Stimulated activated naive CD8-positive, alpha-beta T cell treated with anti-CD3 and anti-CD28 coated beads, Interleukin-15, Interleukin-2, amounts not matched to agents 100 ng/mL and 50 ng/mL, for 24 hours (primary cell): ENCODE measurements at regions not wholly inside any gene's neighbourhood (a gene's known extent, or its start where the extent isn't known, plus 50 kb on each side); places are given as distances from the start of the nearest gene placed in this dataset.

Experiments
- H3K27ac Mint-ChIP-seq: one replicate; pipeline ENCODE4 v1.8.0; 2021; ENCODE audit warnings: mild to moderate bottlenecking, mixed read lengths
- H3K27me3 Mint-ChIP-seq: one replicate; pipeline ENCODE4 v1.8.0; 2021; ENCODE audit warnings: mixed read lengths
- H3K36me3 Mint-ChIP-seq: one replicate; pipeline ENCODE4 v1.8.0; 2021; ENCODE audit warnings: low read depth, mixed read lengths
- H3K4me1 Mint-ChIP-seq: one replicate; pipeline ENCODE4 v1.8.0; 2021; ENCODE audit warnings: low read depth, mixed read lengths
- H3K4me3 Mint-ChIP-seq: one replicate; pipeline ENCODE4 v1.8.0; 2021; ENCODE audit warnings: mild to moderate bottlenecking, mixed read lengths
- H3K9me3 Mint-ChIP-seq: one replicate; pipeline ENCODE4 v1.8.0; 2021; ENCODE audit warnings: mixed read lengths

DNA sequence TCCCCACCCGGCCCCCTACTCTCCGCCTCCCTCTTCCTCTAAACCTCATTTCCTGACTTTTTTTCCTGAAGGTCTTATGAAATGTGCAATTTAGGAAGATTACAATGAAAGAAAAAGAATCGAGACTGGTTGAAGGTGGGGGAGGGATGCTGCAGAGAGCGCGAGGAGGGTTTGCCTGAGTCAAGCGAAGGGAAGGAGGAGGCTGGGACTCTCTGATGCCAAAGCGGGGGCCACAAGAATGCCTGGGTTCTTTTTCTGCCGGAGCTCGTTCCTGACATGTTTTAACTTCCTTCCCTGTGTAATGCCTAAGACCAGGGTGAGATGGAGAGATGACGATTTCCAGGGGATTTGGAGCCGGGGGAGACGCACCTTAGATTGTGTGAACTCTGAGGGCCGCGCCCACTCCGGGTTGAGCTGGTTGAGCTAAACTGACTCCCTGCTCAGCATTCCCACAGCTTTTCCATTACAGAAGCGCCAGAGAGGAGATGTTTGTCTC, 270.5 kb upstream of the SORL1-AS1 start:
- H3K4me1 Mint-ChIP-seq, result peaks cover 3% of the 10 kb centered on the region
- H3K27me3 Mint-ChIP-seq, result peaks cover 29% of the 10 kb centered on the region
- H3K36me3 Mint-ChIP-seq, result no peaks in the 10 kb centered on the region
- H3K9me3 Mint-ChIP-seq, result no peaks in the 10 kb centered on the region
- no peak overlapping the region for H3K27ac Mint-ChIP-seq
- H3K4me3 Mint-ChIP-seq, result no peak overlapping the region

- Mint-ChIP-seq H3K4me3 (no peak overlapping the region), H3K4me1 (peaks cover 3% of the 10 kb centered on the region), H3K27me3 (peaks cover 29% of the 10 kb centered on the region), H3K36me3 (no peaks in the 10 kb centered on the region), H3K9me3 (no peaks in the 10 kb centered on the region), H3K27ac (no peak overlapping the region)
Measured at GRCh38 chr11:121722431-121723245, 269.9 kb upstream of the SORL1-AS1 start.

DNA sequence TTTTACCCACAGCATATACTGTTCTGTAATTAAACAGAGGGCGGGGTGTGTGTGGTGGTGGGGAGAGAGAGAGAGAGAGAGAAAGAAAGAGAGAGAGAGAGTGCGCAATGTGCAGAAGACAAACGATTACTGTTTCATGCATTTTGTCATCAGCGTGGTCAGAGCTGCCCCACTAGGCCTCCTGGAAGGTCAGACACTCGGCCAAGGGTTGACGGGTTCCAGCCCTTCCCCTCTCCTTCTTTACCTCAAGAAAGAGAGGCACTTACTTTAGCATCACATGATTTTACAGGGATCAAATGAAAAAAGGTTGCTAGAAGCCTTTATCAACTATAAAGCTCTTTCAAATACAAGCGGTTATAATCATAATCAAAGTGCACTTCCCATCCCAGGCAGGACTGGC, 269.2 kb upstream of the SORL1-AS1 start:
- no peak overlapping the region for H3K4me3 Mint-ChIP-seq
- H3K27me3 Mint-ChIP-seq, result peaks cover 27% of the 10 kb centered on the region

DNA sequence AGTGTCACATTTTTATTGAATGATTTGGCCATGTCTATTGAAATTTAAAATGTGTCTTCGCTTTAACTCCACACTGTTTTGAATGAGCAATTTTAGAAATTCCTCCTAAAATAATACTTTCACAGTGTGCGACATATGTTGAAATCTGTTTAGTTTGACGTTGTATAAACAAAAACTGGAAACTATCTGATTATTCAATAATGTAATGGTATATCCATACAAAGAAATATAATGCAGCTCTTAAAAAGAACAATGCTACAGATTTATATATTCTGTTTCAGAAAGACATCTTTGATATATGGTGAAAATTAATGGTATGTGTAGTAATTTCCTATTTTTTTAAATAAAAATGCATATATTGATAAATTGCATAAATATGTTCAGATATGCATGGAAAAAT, 268.7 kb upstream of the SORL1-AS1 start:
- peaks cover 3% of the 10 kb centered on the region for H3K4me1 Mint-ChIP-seq
- H3K27ac Mint-ChIP-seq, result no peak overlapping the region

More for the DNA sequence above, 269.2 kb upstream of the SORL1-AS1 start:
- H3K27ac Mint-ChIP-seq, result no peak overlapping the region
- H3K9me3 Mint-ChIP-seq, result no peaks in the 10 kb centered on the region
- H3K36me3 Mint-ChIP-seq, result no peaks in the 10 kb centered on the region
- H3K4me1 Mint-ChIP-seq, result peaks cover 3% of the 10 kb centered on the region

GRCh38 chr11:121717296-121717695, 264.5 kb upstream of the SORL1-AS1 start:
- no peak overlapping the region for H3K4me3 Mint-ChIP-seq
- H3K27ac Mint-ChIP-seq, result no peak overlapping the region
- H3K27me3 Mint-ChIP-seq, result peaks cover 15% of the 10 kb centered on the region
- H3K4me1 Mint-ChIP-seq, result peaks cover under 1% of the 10 kb centered on the region
- no peaks in the 10 kb centered on the region for H3K36me3 Mint-ChIP-seq
- no peaks in the 10 kb centered on the region for H3K9me3 Mint-ChIP-seq

More for the DNA sequence above, 268.7 kb upstream of the SORL1-AS1 start:
- H3K27me3 Mint-ChIP-seq, result peaks cover 25% of the 10 kb centered on the region
- no peaks in the 10 kb centered on the region for H3K36me3 Mint-ChIP-seq
- H3K4me3 Mint-ChIP-seq, result no peak overlapping the region
- no peaks in the 10 kb centered on the region for H3K9me3 Mint-ChIP-seq

- Mint-ChIP-seq H3K4me1 (no peaks in the 10 kb centered on the region), H3K4me3 (no peak overlapping the region), H3K27ac (no peak overlapping the region), H3K9me3 (no peaks in the 10 kb centered on the region), H3K27me3 (peaks cover 11% of the 10 kb centered on the region), H3K36me3 (no peaks in the 10 kb centered on the region)
Measured at GRCh38 chr11:121716060-121716459, 263.3 kb upstream of the SORL1-AS1 start.

- Mint-ChIP-seq H3K9me3 (no peaks in the 10 kb centered on the region), H3K4me1 (no peaks in the 10 kb centered on the region), H3K36me3 (no peaks in the 10 kb centered on the region), H3K27me3 (peaks cover 7% of the 10 kb centered on the region), H3K27ac (no peak overlapping the region), H3K4me3 (no peak overlapping the region)
Measured at GRCh38 chr11:121715405-121715804, 262.6 kb upstream of the SORL1-AS1 start.

GRCh38 chr11:121714351-121714750, 261.6 kb upstream of the SORL1-AS1 start:
- H3K27ac Mint-ChIP-seq, result no peak overlapping the region
- H3K27me3 Mint-ChIP-seq, result peaks cover 3% of the 10 kb centered on the region
- no peak overlapping the region for H3K4me3 Mint-ChIP-seq
- no peaks in the 10 kb centered on the region for H3K4me1 Mint-ChIP-seq
- no peaks in the 10 kb centered on the region for H3K9me3 Mint-ChIP-seq
- no peaks in the 10 kb centered on the region for H3K36me3 Mint-ChIP-seq

- H3K4me1 Mint-ChIP-seq, result no peaks in the 10 kb centered on the region
- H3K9me3 Mint-ChIP-seq, result no peaks in the 10 kb centered on the region
- no peaks in the 10 kb centered on the region for H3K36me3 Mint-ChIP-seq
- peaks cover under 1% of the 10 kb centered on the region for H3K27me3 Mint-ChIP-seq
- no peak overlapping the region for H3K4me3 Mint-ChIP-seq
- H3K27ac Mint-ChIP-seq, result no peak overlapping the region
Measured at GRCh38 chr11:121711939-121712338, 259.2 kb upstream of the SORL1-AS1 start.

DNA sequence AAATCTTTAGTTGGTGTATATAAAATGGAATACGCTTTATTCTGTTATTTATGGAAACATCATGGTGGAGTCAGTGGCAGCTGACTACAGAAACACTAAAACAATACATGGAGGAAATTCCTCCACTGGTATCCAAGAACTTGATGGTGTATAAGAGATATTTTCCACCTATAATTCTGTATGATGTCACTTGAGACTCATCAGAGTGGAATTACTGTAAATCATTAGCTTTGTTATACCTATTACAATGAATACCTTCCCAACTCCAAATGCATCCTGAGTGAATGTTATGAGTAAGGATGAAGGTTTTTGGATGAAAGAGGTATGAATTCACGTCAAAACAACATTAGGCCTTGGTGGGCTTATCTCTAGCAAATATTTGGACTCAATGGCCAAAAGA, 258.5 kb upstream of the SORL1-AS1 start:
- H3K27ac Mint-ChIP-seq, result no peak overlapping the region
- peaks cover 6% of the 10 kb centered on the region for H3K27me3 Mint-ChIP-seq

GRCh38 chr11:121706884-121707420, 254.2 kb upstream of the SORL1-AS1 start:
- no peaks in the 10 kb centered on the region for H3K36me3 Mint-ChIP-seq
- peaks cover 6% of the 10 kb centered on the region for H3K27me3 Mint-ChIP-seq
- no peak overlapping the region for H3K27ac Mint-ChIP-seq
- no peaks in the 10 kb centered on the region for H3K4me1 Mint-ChIP-seq
- H3K4me3 Mint-ChIP-seq, result no peak overlapping the region
- H3K9me3 Mint-ChIP-seq, result no peaks in the 10 kb centered on the region

More for the DNA sequence above, 258.5 kb upstream of the SORL1-AS1 start:
- Mint-ChIP-seq H3K9me3 (no peaks in the 10 kb centered on the region), H3K4me3 (no peak overlapping the region), H3K4me1 (no peaks in the 10 kb centered on the region), H3K36me3 (no peaks in the 10 kb centered on the region)

DNA sequence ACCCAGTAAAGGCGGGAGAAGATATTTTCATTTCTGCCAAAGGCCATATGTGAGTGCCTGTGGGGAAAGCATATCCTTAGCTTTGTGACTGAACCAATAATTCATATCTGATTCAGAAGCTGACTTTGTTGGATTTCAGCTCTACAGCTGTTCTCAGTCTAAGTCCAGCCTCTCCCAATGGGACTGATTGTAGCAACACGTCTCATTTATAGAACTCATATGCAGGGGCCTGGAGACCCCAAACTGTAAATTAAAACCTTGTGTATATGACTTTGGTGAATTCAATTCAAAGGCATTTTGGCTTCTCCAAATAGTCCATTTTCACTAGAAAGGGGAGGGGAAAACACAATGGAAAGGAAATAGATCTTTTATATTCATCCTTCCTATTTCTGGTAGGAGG, 250.4 kb upstream of the SORL1-AS1 start:
- Mint-ChIP-seq H3K27ac (no peak overlapping the region), H3K27me3 (peaks cover 13% of the 10 kb centered on the region), H3K4me1 (no peaks in the 10 kb centered on the region), H3K9me3 (no peaks in the 10 kb centered on the region), H3K4me3 (no peak overlapping the region), H3K36me3 (no peaks in the 10 kb centered on the region)

- H3K36me3 Mint-ChIP-seq, result no peaks in the 10 kb centered on the region
- peaks cover 7% of the 10 kb centered on the region for H3K27me3 Mint-ChIP-seq
- H3K4me3 Mint-ChIP-seq, result no peak overlapping the region
- no peak overlapping the region for H3K27ac Mint-ChIP-seq
- no peaks in the 10 kb centered on the region for H3K9me3 Mint-ChIP-seq
- H3K4me1 Mint-ChIP-seq, result no peaks in the 10 kb centered on the region
Measured at GRCh38 chr11:121700968-121701367, 248.2 kb upstream of the SORL1-AS1 start.

- Mint-ChIP-seq H3K4me3 (no peak overlapping the region), H3K27ac (no peak overlapping the region), H3K36me3 (no peaks in the 10 kb centered on the region), H3K9me3 (no peaks in the 10 kb centered on the region), H3K4me1 (no peaks in the 10 kb centered on the region), H3K27me3 (peaks cover 10% of the 10 kb centered on the region)
Measured at GRCh38 chr11:121699801-121700200, 247.0 kb upstream of the SORL1-AS1 start.

DNA sequence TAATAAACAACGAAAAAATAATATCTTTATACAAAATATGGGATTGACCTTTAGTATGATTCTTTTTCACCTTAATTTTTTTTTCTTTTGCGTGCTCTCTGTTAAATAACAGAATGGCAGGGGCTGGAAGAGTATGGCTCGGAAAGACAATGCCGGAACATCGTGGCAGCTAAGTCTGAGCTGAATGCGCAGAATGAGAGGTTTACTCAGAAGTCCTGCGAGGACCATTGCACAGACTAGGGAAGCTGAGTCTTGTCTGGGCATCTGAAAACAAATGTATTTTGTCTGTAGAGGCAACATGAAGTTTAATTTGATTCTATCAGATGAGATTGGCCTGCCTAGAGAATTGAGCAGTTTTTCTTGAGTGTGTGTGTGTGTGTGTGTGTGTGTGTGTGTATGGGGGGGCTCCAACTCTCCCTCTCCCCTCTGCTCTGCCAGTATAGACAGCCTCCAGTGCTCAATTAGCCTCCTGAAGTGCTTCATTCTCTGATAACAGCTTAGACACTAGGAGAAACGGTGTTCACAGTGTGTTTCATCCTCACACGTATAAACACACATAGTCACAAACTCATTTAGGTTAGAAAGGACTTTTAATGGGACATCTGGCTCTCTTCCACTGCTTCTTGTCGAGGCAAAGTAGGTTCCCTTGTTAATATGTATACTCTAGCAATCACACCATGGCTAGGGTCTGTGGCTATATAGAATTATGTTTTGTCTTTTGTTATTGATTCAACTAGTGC, 244.3 kb upstream of the SORL1-AS1 start:
- no peaks in the 10 kb centered on the region for H3K4me1 Mint-ChIP-seq
- H3K9me3 Mint-ChIP-seq, result no peaks in the 10 kb centered on the region
- no peak overlapping the region for H3K4me3 Mint-ChIP-seq
- no peak overlapping the region for H3K27ac Mint-ChIP-seq
- H3K27me3 Mint-ChIP-seq, result peaks cover 10% of the 10 kb centered on the region
- H3K36me3 Mint-ChIP-seq, result no peaks in the 10 kb centered on the region
